Neural crest cell (in vitro differentiated cells): ENCODE measurements at regions not wholly inside any gene's neighbourhood (a gene's known extent, or its start where the extent isn't known, plus 50 kb on each side); places are given as distances from the start of the nearest gene placed in this dataset.

Experiments
- DNase-seq: peaks from one replicate; pipeline ENCODE4 v3.0.0; 2021; ENCODE audit warnings: low read depth, mixed read lengths, low spot score
- H3K27ac Mint-ChIP-seq: one replicate; pipeline ENCODE4 v1.8.0; 2021; ENCODE audit warnings: mild to moderate bottlenecking, mixed read lengths; ENCODE audit not compliant: unreplicated experiment
- H3K27me3 Mint-ChIP-seq: 2 replicates; pipeline ENCODE4 v1.8.0; 2021; ENCODE audit warnings: low read depth, mild to moderate bottlenecking, mixed read lengths
- H3K36me3 Mint-ChIP-seq: 2 replicates; pipeline ENCODE4 v1.8.0; 2021; ENCODE audit warnings: low read depth, mild to moderate bottlenecking, mixed read lengths
- H3K4me1 Mint-ChIP-seq: 2 replicates; pipeline ENCODE4 v1.8.0; 2021; ENCODE audit warnings: mixed read lengths
- H3K4me3 Mint-ChIP-seq: one replicate; pipeline ENCODE4 v1.8.0; 2021; ENCODE audit warnings: mild to moderate bottlenecking, mixed read lengths
- H3K9me3 Mint-ChIP-seq: 2 replicates; pipeline ENCODE4 v1.8.0; 2021; ENCODE audit warnings: mixed read lengths
- TF ChIP-seq, protein P1 (sequence below): fragments of 200-600 bp; sonication (generic); conservative IDR thresholded peaks from 2 replicates; pipeline ENCODE4 v1.5.0; 2021; ENCODE audit warnings: antibody characterized with exemption, mild to moderate bottlenecking

DNA sequence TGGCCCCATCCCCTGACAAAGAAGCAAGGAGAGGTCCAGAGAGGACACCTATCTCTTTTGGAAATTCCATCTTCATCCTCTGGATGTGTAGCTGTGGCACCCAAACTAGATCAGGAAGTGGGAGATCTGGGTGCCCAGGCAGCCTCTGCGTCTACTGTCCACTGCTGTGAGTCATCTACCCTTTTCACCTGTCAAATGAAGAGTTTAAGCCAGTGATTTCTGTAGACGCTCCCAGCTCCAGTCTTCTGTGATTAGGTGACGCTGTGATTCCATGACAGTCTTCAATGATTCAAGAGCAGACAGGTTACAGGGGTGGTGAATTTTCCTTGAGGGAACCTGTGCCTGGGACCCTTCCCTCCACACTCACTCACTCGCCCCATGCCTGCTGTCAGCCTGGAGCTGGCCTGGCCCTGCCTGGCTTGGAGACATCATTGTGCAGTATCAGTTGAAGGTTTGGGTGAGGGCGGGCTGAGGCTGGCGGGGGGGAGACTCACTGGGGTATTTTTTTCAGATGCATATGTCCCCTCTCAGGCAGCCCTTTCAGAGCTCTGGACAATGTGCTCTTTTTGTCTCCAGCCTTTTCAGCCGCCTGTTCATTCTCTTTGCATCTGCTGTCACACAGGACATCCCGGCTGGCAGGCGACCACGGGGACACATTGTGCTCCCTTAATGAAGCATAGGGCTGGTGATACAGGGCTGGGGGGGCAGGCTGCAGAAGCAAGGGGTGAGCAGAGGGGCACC is 56.8 kb upstream of the PARP11 start:
- H3K27me3 Mint-ChIP-seq = peaks cover 16% of the 10 kb centered on the region
- TF ChIP-seq, protein P1, sequence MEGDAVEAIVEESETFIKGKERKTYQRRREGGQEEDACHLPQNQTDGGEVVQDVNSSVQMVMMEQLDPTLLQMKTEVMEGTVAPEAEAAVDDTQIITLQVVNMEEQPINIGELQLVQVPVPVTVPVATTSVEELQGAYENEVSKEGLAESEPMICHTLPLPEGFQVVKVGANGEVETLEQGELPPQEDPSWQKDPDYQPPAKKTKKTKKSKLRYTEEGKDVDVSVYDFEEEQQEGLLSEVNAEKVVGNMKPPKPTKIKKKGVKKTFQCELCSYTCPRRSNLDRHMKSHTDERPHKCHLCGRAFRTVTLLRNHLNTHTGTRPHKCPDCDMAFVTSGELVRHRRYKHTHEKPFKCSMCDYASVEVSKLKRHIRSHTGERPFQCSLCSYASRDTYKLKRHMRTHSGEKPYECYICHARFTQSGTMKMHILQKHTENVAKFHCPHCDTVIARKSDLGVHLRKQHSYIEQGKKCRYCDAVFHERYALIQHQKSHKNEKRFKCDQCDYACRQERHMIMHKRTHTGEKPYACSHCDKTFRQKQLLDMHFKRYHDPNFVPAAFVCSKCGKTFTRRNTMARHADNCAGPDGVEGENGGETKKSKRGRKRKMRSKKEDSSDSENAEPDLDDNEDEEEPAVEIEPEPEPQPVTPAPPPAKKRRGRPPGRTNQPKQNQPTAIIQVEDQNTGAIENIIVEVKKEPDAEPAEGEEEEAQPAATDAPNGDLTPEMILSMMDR = no peak
- H3K4me1 Mint-ChIP-seq = peaks cover 48% of the 10 kb centered on the region
- peak; percentile 34 for DNase-seq
- H3K27ac Mint-ChIP-seq = peak overlapping the region; percentile 78
- peaks cover 3% of the 10 kb centered on the region for H3K9me3 Mint-ChIP-seq
- peak overlapping the region; percentile 56 for H3K4me3 Mint-ChIP-seq
- H3K36me3 Mint-ChIP-seq = no peaks in the 10 kb centered on the region

DNA sequence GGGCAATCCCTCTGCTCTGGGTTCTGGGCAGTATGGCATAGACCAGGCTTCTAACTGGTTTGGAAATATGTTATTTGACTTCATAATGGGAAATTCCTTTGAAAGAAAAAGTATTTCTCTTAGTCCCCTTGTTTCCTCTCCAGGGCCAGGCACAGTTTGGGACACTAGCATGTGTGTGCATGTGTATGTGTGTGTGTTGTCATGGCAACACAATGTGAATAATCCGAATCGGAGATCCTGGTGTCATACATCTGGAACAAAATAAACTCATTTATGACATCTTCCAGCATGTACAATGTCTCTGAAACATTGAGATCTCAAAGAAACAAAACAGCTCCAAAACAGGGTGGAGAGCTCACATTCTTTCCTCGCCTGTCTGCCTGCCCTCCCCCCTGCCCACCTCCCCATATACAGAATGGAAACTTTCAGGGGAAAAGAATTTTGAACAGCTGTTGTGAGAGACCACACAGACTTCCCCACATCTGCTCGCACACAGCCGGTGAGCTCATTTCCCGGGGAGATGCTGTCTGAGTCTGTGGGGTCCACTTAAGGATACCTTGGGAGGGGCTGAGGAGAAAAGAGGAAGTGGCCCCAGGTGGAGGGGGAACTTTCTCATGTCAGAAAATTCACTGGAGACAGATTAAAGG is 55.5 kb upstream of the PARP11 start:
- peaks cover 47% of the 10 kb centered on the region for H3K4me1 Mint-ChIP-seq
- TF ChIP-seq, protein P1 = no peak
- DNase-seq = no peak
- H3K27ac Mint-ChIP-seq = no peak overlapping the region
- peaks cover 24% of the 10 kb centered on the region for H3K27me3 Mint-ChIP-seq
- no peak overlapping the region for H3K4me3 Mint-ChIP-seq
- H3K9me3 Mint-ChIP-seq = peaks cover 3% of the 10 kb centered on the region
- H3K36me3 Mint-ChIP-seq = no peaks in the 10 kb centered on the region

DNA sequence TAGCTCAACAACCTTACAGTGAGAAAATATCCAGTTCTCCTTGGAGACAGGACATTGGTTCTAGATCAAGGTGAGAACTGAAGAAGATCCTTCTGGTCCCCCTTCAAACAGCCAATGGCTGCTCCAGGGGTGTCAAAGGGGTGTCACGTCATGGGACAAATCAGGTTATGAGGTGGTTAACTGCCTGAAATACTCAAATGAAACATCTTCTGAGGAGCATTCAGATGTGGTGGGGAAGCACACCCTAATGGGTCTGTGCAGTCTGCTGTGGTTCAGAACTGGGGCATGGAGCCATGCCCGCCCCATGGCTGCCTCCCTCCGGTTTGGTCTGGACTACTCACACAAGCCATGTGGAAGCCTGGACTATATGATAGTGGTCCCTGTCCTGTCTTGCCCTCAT is 52.4 kb upstream of the PARP11 start:
- no peak for DNase-seq
- Mint-ChIP-seq H3K9me3 (peaks cover 3% of the 10 kb centered on the region), H3K27me3 (peaks cover 31% of the 10 kb centered on the region), H3K36me3 (no peaks in the 10 kb centered on the region), H3K27ac (no peak overlapping the region), H3K4me1 (peaks cover 48% of the 10 kb centered on the region), H3K4me3 (no peak overlapping the region)
- TF ChIP-seq, protein P1 = no peak

DNA sequence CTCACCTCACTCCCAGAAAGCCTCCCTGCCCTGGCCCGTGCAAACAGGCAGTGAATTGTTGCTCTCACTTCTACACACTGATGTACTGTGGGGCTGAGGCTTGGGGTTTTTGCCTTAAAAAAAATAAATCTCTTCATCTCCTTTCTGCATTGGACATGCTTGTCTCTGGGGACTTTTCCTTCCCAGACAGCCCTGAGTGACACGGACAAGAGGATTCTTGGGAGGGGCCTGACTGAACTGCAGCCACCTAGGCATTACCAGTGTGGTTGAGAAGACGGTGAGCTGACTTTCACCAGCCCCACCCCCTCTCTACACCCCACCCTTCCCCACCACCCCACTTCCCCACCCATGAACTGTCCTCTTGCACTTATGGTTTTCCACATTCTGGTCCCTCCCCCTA is 51.6 kb upstream of the PARP11 start:
- DNase-seq = no peak
- H3K9me3 Mint-ChIP-seq = peaks cover 3% of the 10 kb centered on the region
- no peaks in the 10 kb centered on the region for H3K36me3 Mint-ChIP-seq
- peaks cover 29% of the 10 kb centered on the region for H3K27me3 Mint-ChIP-seq
- TF ChIP-seq, protein P1 = no peak
- H3K4me1 Mint-ChIP-seq = peaks cover 40% of the 10 kb centered on the region
- H3K4me3 Mint-ChIP-seq = no peak overlapping the region
- H3K27ac Mint-ChIP-seq = no peak overlapping the region

DNA sequence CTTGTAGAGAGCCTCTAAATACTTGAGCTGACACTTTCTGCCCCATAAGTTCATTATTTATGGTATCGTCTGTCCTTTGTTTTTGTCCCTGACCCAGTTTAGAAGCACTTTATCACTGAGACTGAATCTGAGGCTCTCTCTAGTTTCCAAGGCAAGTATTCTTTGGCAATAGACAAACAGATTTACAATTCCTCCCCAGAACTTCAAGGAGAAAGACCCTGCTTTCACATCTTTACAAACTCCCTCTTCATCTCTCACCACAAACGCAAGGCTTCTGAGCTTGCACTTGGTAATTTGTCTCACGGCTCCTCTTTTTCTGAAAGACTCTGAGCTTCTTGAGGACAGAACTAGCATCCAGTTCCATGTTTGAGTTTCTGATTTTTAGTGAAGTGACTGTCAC is 49.8 kb upstream of the PARP11 start:
- Mint-ChIP-seq H3K9me3 (peaks cover 3% of the 10 kb centered on the region), H3K27ac (no peak overlapping the region), H3K27me3 (peaks cover 25% of the 10 kb centered on the region)

More for the DNA sequence above, 49.8 kb upstream of the PARP11 start:
- Mint-ChIP-seq H3K4me3 (no peak overlapping the region), H3K36me3 (no peaks in the 10 kb centered on the region), H3K4me1 (peaks cover 23% of the 10 kb centered on the region)
- no peak for DNase-seq
- TF ChIP-seq, protein P1 = no peak
